IMR-90 (cell line): ENCODE measurements at regions not wholly inside any gene's neighbourhood (a gene's known extent, or its start where the extent isn't known, plus 50 kb on each side); places are given as distances from the start of the nearest gene placed in this dataset.

Experiments used
- BHLHE40 ChIP-seq: fragments of 150-350 bp; IDR thresholded peaks from 2 replicates; pipeline ENCODE4 v1.6.1; 2016; ENCODE audit warnings: mild to moderate bottlenecking, low read depth, low read length
- CEBPB ChIP-seq: IDR thresholded peaks from 2 replicates; pipeline ENCODE4 v1.6.1; 2012; ENCODE audit warnings: low read depth, low read length, improper control_type of control experiment
- CTCF ChIP-seq: conservative IDR thresholded peaks from 2 replicates; pipeline ENCODE4 v1.5.1; 2012; ENCODE audit warnings: mild to moderate bottlenecking, low read depth, low read length, improper control_type of control experiment
- MAFK ChIP-seq: IDR thresholded peaks from 2 replicates; pipeline ENCODE4 v1.6.1; 2012; ENCODE audit warnings: low read depth, low read length, improper control_type of control experiment
- MAZ ChIP-seq: IDR thresholded peaks from 2 replicates; pipeline ENCODE4 v1.6.1; 2012; ENCODE audit warnings: low read depth, mild to moderate bottlenecking, low read length, improper control_type of control experiment, moderate library complexity, borderline replicate concordance
- MXI1 ChIP-seq: IDR thresholded peaks from 2 replicates; pipeline ENCODE4 v1.6.1; 2012; ENCODE audit warnings: low read depth, mild to moderate bottlenecking, low read length, moderate library complexity, borderline replicate concordance
- NFE2L2 ChIP-seq: fragments of 150-350 bp; IDR thresholded peaks from 2 replicates; pipeline ENCODE4 v1.6.1; 2016; ENCODE audit warnings: low read depth, mild to moderate bottlenecking, low read length
- POLR2A ChIP-seq: IDR thresholded peaks from 2 replicates; pipeline ENCODE4 v1.6.1; 2012; ENCODE audit warnings: mild to moderate bottlenecking, low read depth, low read length
- RAD21 ChIP-seq: IDR thresholded peaks from 2 replicates; pipeline ENCODE4 v1.6.1; 2012; ENCODE audit warnings: low read length, improper control_type of control experiment
- SMC3 ChIP-seq: fragments of 150-350 bp; IDR thresholded peaks from 2 replicates; pipeline ENCODE4 v1.6.1; 2016; ENCODE audit warnings: low read depth, mild to moderate bottlenecking, antibody characterized with exemption, low read length, moderate library complexity
- TF ChIP-seq, protein P1 (sequence below): fragments of 150-350 bp; IDR thresholded peaks from 2 replicates; pipeline ENCODE4 v1.6.1; 2016; ENCODE audit warnings: low read depth, mild to moderate bottlenecking, low read length, moderate library complexity, borderline replicate concordance

GRCh38 chrX:43314525-43314924 lies 341.6 kb upstream of the MAOA start:
- TF ChIP-seq CTCF (no peak), CEBPB (no peak), POLR2A (no peak), MAZ (no peak), RAD21 (no peak), NFE2L2 (no peak), BHLHE40 (no peak), MAFK (no peak), SMC3 (no peak), MXI1 (no peak)
- TF ChIP-seq, protein P1, sequence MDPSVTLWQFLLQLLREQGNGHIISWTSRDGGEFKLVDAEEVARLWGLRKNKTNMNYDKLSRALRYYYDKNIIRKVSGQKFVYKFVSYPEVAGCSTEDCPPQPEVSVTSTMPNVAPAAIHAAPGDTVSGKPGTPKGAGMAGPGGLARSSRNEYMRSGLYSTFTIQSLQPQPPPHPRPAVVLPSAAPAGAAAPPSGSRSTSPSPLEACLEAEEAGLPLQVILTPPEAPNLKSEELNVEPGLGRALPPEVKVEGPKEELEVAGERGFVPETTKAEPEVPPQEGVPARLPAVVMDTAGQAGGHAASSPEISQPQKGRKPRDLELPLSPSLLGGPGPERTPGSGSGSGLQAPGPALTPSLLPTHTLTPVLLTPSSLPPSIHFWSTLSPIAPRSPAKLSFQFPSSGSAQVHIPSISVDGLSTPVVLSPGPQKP, result no peak
